Hepatocyte (in vitro differentiated cells): ENCODE measurements at regions not wholly inside any gene's neighbourhood (a gene's known extent, or its start where the extent isn't known, plus 50 kb on each side); places are given as distances from the start of the nearest gene placed in this dataset.

Source experiments
- CTCF ChIP-seq: fragments of 200-600 bp; sonication (generic); IDR thresholded peaks from 2 replicates; pipeline ENCODE4 v1.5.1; 2016; ENCODE audit warnings: antibody characterized with exemption, mild to moderate bottlenecking; ENCODE audit not compliant: poor library complexity
- EZH2 ChIP-seq: fragments of 200-600 bp; sonication (generic); IDR thresholded peaks from 2 replicates; pipeline ENCODE4 v1.6.1; 2016; ENCODE audit warnings: antibody characterized with exemption, mild to moderate bottlenecking, borderline replicate concordance
- EZH2phosphoT487 ChIP-seq: fragments of 200-600 bp; sonication (generic); IDR thresholded peaks from one replicate; pipeline ENCODE4 v1.6.1; 2018; ENCODE audit warnings: antibody characterized with exemption, mild to moderate bottlenecking, low read depth, moderate library complexity; ENCODE audit not compliant: unreplicated experiment, severe bottlenecking

- no peak for TF ChIP-seq CTCF
- no peak for TF ChIP-seq EZH2phosphoT487
- no peak for TF ChIP-seq EZH2
These were observed 115.8 kb upstream of the PBX1 start for GRCh38 chr1:164443166-164443565.
